Keratinocyte (primary cell): ENCODE measurements at regions not wholly inside any gene's neighbourhood (a gene's known extent, or its start where the extent isn't known, plus 50 kb on each side); places are given as distances from the start of the nearest gene placed in this dataset.
"Not testable (repeated sequence)": the region's sequence is repeated elsewhere in the genome, so short reads cannot be mapped to it uniquely, and the experiment has no call there.

Experiments used
- DNase-seq: peaks from one replicate; pipeline ENCODE4 v3.0.0-alpha.2; 2011; ENCODE audit warnings: low read depth, missing footprints, low spot score
- FAIRE-seq: peaks from 2 replicates; lab custom pipeline; 2011; peaks lifted over from hg19 to GRCh38; lab: Jason Lieb, UNC
- H2AFZ ChIP-seq: 2 replicates; pipeline ENCODE4 v1.6.0; 2012; ENCODE audit warnings: low read length, control low read depth, inconsistent platforms; ENCODE audit not compliant: control insufficient read depth
- H3K27ac ChIP-seq: 2 replicates; pipeline ENCODE4 v1.5.1; 2011; ENCODE audit warnings: low read length; ENCODE audit not compliant: control insufficient read depth, insufficient read depth
- H3K27me3 ChIP-seq: 3 replicates; pipeline ENCODE4 v1.6.0; 2011; ENCODE audit warnings: low read length; ENCODE audit not compliant: control insufficient read depth, insufficient read depth; ENCODE audit errors: extremely low read depth
- H3K36me3 ChIP-seq, 2 experiments: 2 replicates in 1 of 2; 3 replicates in 1 of 2; pipeline ENCODE4 v1.5.1; 2011; ENCODE audit warnings: low read length in 2 of 2, mild to moderate bottlenecking in 1 of 2; ENCODE audit not compliant: control insufficient read depth in 2 of 2, insufficient read depth in 2 of 2; ENCODE audit errors: extremely low read depth in 1 of 2
- H3K4me1 ChIP-seq: 3 replicates; pipeline ENCODE4 v1.5.1; 2011; ENCODE audit warnings: low read length; ENCODE audit not compliant: control insufficient read depth, insufficient read depth; ENCODE audit errors: extremely low read depth
- H3K4me2 ChIP-seq: 3 replicates; pipeline ENCODE4 v1.6.0; 2011; ENCODE audit warnings: low read depth, low read length; ENCODE audit not compliant: control insufficient read depth, insufficient read depth; ENCODE audit errors: extremely low read depth
- H3K4me3 ChIP-seq, 3 experiments: fragments of 200-600 bp in 1 of 3; sonication (generic) in 1 of 3; 2 replicates in 2 of 3; 3 replicates in 1 of 3; pipeline ENCODE4 v1.5.1; 2011 to 2016; ENCODE audit warnings: low read length in 3 of 3, mild to moderate bottlenecking in 3 of 3, control low read depth in 2 of 3, inconsistent platforms in 1 of 3, low read depth in 1 of 3, mixed read lengths in 1 of 3, mixed run types in 1 of 3, moderate library complexity in 1 of 3; ENCODE audit not compliant: control insufficient read depth in 2 of 3, insufficient read depth in 2 of 3; ENCODE audit errors: extremely low read depth in 1 of 3
- H3K79me2 ChIP-seq: 2 replicates; pipeline ENCODE4 v1.6.0; 2012; ENCODE audit warnings: low read length; ENCODE audit not compliant: control insufficient read depth, insufficient read depth
- H3K9ac ChIP-seq: 3 replicates; pipeline ENCODE4 v1.6.0; 2011; ENCODE audit warnings: low read length; ENCODE audit not compliant: control insufficient read depth, insufficient read depth; ENCODE audit errors: extremely low read depth
- H3K9me1 ChIP-seq: 3 replicates; pipeline ENCODE4 v1.6.0; 2011; ENCODE audit warnings: low read length; ENCODE audit not compliant: control insufficient read depth, insufficient read depth; ENCODE audit errors: extremely low read depth
- H3K9me3 ChIP-seq: 2 replicates; pipeline ENCODE4 v1.5.1; 2012; ENCODE audit warnings: low read depth, low read length; ENCODE audit not compliant: control insufficient read depth
- H4K20me1 ChIP-seq: 3 replicates; pipeline ENCODE4 v1.6.0; 2011; ENCODE audit warnings: low read length; ENCODE audit not compliant: control insufficient read depth, insufficient read depth; ENCODE audit errors: extremely low read depth
- EZH2 ChIP-seq: IDR thresholded peaks from one replicate; pipeline ENCODE4 v1.6.1; 2012; ENCODE audit warnings: inconsistent platforms, mild to moderate bottlenecking, low read length, moderate library complexity
- dilution Hi-C: fragments of 300-500 bp; cut with MboI; formaldehyde crosslinking; loops from one replicate; pipeline ENCODE4 v1.7.0; 2020; ENCODE audit warnings: low sequenced_read_pairs; ENCODE audit not compliant: extremely low pct_ligation_motif_present
- TF ChIP-seq, protein P1 (sequence below), 3 experiments: IDR thresholded peaks in 1 of 3; conservative IDR thresholded peaks in 1 of 3; optimal IDR thresholded peaks in 1 of 3; 2 replicates in 2 of 3; 3 replicates in 1 of 3; pipeline versions ENCODE3 to v1.5.1; 2011; ENCODE audit warnings: low read length in 3 of 3, mild to moderate bottlenecking in 3 of 3, moderate library complexity in 2 of 3, control low read depth in 1 of 3, inconsistent platforms in 1 of 3; ENCODE audit not compliant: insufficient read depth in 2 of 3; ENCODE audit errors: extremely low read depth in 1 of 3

DNA sequence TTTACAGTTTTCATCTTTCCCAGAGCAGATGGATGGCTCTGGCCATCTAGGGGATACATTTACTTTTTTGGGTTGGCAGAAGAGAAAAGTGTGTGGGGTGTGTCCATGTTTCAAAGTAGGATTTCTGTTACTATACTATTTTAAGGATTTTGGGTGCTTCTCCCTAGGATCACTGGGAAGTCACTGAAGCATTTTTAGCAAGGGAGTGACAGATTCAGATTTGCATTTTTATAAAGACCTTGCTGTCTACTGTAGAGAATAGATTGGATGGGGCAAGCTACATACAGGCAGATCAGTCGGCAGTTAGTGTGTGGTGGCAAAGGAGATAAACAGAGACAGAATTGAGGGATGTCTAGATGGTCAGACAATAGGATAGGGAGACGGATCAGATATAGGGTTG is 122.5 kb downstream of the TBX19 start:
- H2AFZ ChIP-seq, result no peak overlapping the region
- no peak overlapping the region for H3K4me3 ChIP-seq
- H3K36me3 ChIP-seq, result no peaks in the 10 kb centered on the region
- H3K27me3 ChIP-seq, result peaks cover 14% of the 10 kb centered on the region
- FAIRE-seq (no peak), DNase-seq (no peak)
- no peaks in the 10 kb centered on the region for H3K9me3 ChIP-seq
- dilution Hi-C loops, result no loop called here
- no peak overlapping the region for H3K4me2 ChIP-seq
- H4K20me1 ChIP-seq, result no peaks in the 10 kb centered on the region
- H3K9me1 ChIP-seq, result no peaks in the 10 kb centered on the region
- H3K4me1 ChIP-seq, result peaks cover under 1% of the 10 kb centered on the region
- H3K9ac ChIP-seq, result no peak overlapping the region
- TF ChIP-seq EZH2, result no peak
- TF ChIP-seq, protein P1, sequence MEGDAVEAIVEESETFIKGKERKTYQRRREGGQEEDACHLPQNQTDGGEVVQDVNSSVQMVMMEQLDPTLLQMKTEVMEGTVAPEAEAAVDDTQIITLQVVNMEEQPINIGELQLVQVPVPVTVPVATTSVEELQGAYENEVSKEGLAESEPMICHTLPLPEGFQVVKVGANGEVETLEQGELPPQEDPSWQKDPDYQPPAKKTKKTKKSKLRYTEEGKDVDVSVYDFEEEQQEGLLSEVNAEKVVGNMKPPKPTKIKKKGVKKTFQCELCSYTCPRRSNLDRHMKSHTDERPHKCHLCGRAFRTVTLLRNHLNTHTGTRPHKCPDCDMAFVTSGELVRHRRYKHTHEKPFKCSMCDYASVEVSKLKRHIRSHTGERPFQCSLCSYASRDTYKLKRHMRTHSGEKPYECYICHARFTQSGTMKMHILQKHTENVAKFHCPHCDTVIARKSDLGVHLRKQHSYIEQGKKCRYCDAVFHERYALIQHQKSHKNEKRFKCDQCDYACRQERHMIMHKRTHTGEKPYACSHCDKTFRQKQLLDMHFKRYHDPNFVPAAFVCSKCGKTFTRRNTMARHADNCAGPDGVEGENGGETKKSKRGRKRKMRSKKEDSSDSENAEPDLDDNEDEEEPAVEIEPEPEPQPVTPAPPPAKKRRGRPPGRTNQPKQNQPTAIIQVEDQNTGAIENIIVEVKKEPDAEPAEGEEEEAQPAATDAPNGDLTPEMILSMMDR (optimal IDR thresholded peaks at IDR 0.05 in 1 of 3, IDR thresholded peaks at IDR 0.05 in 1 of 3, conservative IDR thresholded peaks at IDR 0.05 in 1 of 3; ENCODE audit: extremely low read depth in 1 of 3, insufficient read depth in 2 of 3, low read length in 3 of 3), result no peak
- H3K27ac ChIP-seq, result no peak overlapping the region
- no peaks in the 10 kb centered on the region for H3K79me2 ChIP-seq

DNA sequence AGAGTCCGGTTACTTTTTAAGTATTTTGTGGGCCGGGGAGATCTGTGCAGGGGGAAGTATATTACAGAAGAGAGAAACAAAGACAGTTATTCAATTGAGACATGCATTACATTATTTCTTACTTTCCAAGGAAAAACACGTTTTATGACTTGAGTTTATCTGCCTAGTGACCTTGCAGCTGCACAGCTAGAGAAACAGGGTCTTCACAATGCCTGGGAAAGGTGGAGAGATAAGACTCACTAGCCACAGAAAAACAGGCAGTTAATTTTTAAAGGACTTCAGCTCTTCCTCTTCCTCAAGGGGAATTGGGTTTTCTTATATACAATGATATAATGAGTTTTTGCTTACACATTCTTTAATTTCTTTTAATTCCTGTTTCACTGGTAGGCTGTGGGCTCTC is 121.8 kb downstream of the TBX19 start:
- H3K4me3 ChIP-seq, FAIRE-seq, H3K27ac ChIP-seq, H3K9ac ChIP-seq, H3K9me1 ChIP-seq, H3K36me3 ChIP-seq, H4K20me1 ChIP-seq, H2AFZ ChIP-seq, DNase-seq, H3K9me3 ChIP-seq, H3K79me2 ChIP-seq, dilution Hi-C loops, H3K4me1 ChIP-seq, H3K4me2 ChIP-seq: not testable (repeated sequence)
- H3K27me3 ChIP-seq, result peaks cover 14% of the 10 kb centered on the region

DNA sequence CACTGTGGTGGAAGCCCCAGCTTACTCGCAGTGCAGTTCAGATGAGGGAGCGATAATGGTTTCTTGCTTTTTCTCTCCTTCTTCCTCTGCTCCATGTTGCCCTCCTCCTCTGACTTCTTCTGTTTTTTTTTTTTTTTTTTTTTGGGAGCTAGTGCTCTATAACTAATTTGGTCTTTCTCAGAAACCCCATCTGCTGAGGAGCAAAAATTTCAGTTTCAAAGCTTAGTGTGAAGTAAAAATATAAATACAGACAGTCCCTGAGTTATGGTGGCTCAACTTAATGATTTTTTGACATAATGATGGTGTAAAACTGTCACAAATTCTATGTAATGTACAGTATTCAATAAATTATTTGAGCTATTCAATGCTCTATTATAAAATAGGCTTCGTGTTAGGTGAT is 120.7 kb downstream of the TBX19 start:
- dilution Hi-C loops, result no loop called here

More for the DNA sequence above, 120.7 kb downstream of the TBX19 start:
- no peaks in the 10 kb centered on the region for H3K36me3 ChIP-seq
- FAIRE-seq, result no peak
- H3K9me1 ChIP-seq, result no peaks in the 10 kb centered on the region
- H3K9ac ChIP-seq, result no peak overlapping the region
- no peaks in the 10 kb centered on the region for H4K20me1 ChIP-seq
- H3K27ac ChIP-seq, result no peak overlapping the region
- TF ChIP-seq, protein P1 (optimal IDR thresholded peaks at IDR 0.05 in 1 of 3, IDR thresholded peaks at IDR 0.05 in 1 of 3, conservative IDR thresholded peaks at IDR 0.05 in 1 of 3; ENCODE audit: extremely low read depth in 1 of 3, insufficient read depth in 2 of 3, low read length in 3 of 3), result no peak
- no peak for TF ChIP-seq EZH2
- H3K4me3 ChIP-seq, result no peak overlapping the region
- H2AFZ ChIP-seq, result no peak overlapping the region
- H3K4me2 ChIP-seq, result no peak overlapping the region
- peaks cover 6% of the 10 kb centered on the region for H3K4me1 ChIP-seq
- no peaks in the 10 kb centered on the region for H3K79me2 ChIP-seq
- no peaks in the 10 kb centered on the region for H3K9me3 ChIP-seq
- no peak for DNase-seq
- peaks cover 14% of the 10 kb centered on the region for H3K27me3 ChIP-seq
